GM12892 (cell line): ENCODE measurements at regions not wholly inside any gene's neighbourhood (a gene's known extent, or its start where the extent isn't known, plus 50 kb on each side); places are given as distances from the start of the nearest gene placed in this dataset.

Experiments used
- DNase-seq: peaks from one replicate; pipeline ENCODE4 v3.0.0; 2011; ENCODE audit not compliant: insufficient read length
- FAIRE-seq: peaks from 2 replicates; lab custom pipeline; 2011; peaks lifted over from hg19 to GRCh38; lab: Jason Lieb, UNC
- POLR2A ChIP-seq: IDR thresholded peaks from 2 replicates; pipeline ENCODE4 v1.6.1; 2011; ENCODE audit warnings: low read depth, low read length, control low read depth
- POLR2AphosphoS5 ChIP-seq: IDR thresholded peaks from 2 replicates; pipeline ENCODE4 v1.6.1; 2011; ENCODE audit warnings: low read depth, low read length, control low read depth
- TAF1 ChIP-seq: IDR thresholded peaks from 2 replicates; pipeline ENCODE4 v1.6.1; 2011; ENCODE audit warnings: low read depth, mild to moderate bottlenecking, control low read depth, low read length, borderline replicate concordance

DNA sequence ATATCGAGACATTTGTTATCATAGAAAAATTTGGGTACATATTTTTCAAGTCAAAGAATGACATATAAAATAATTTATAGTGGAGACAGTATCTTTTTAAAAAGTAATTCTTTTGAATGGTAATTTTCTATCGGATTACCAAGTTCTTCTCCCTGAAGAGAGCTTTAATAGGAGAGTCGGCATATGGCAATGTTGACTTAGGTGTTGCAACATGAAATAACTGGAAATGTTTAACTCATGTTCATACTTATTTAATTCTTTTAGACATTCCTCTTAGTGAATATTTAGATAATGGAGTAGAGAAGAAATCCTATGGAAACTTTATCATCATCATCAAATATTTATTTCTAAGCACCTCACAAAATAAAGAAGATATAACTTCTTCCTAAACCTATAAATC lies 118.2 kb upstream of the CTNND2 start:
- DNase-seq: no peak
- FAIRE-seq: no peak
- TF ChIP-seq TAF1: no peak
- TF ChIP-seq POLR2AphosphoS5: no peak
- no peak for TF ChIP-seq POLR2A

DNA sequence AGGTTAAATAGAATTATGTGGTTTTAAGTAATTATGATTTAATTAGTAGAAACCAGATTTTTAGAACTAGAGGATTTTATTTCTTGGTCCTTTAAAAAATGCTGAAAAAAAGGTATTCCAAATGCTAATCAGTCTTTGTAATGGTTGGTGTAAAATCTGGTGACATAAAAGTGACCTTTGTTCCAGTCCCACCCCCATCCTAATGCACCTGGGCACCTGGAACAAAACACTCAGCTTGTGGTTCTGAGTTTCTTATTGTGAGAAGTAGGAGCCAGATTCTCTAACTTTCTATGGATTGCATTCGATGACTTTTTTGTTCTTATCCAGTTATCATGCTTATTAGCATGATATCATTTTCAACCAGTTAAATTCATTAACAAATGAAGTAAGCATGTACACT lies 115.1 kb upstream of the CTNND2 start:
- DNase-seq (no peak), FAIRE-seq (no peak)
- no peak for TF ChIP-seq POLR2A
- TF ChIP-seq POLR2AphosphoS5: no peak
- TF ChIP-seq TAF1: no peak

DNA sequence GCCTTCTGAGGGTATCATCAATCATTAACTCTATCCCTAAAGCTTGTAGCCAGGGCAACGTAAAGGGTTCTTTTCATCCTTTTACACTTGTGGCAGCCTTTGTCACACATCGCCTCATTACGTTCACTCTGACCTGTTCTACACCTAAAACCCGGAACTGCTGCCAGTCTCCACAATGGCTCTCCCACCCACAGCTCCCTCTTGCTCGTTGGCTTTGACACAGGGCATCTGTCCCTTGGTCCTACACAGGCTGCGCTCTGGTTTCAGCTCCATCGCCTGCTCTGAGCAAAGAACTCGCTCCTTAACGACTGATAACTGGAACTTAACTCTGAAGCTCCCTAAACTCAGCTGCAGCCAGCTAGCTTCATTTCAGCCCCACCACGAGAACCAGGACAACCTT lies 112.8 kb upstream of the CTNND2 start:
- FAIRE-seq (no peak), DNase-seq (no peak)
- TF ChIP-seq TAF1 (no peak), POLR2AphosphoS5 (no peak), POLR2A (no peak)

DNA sequence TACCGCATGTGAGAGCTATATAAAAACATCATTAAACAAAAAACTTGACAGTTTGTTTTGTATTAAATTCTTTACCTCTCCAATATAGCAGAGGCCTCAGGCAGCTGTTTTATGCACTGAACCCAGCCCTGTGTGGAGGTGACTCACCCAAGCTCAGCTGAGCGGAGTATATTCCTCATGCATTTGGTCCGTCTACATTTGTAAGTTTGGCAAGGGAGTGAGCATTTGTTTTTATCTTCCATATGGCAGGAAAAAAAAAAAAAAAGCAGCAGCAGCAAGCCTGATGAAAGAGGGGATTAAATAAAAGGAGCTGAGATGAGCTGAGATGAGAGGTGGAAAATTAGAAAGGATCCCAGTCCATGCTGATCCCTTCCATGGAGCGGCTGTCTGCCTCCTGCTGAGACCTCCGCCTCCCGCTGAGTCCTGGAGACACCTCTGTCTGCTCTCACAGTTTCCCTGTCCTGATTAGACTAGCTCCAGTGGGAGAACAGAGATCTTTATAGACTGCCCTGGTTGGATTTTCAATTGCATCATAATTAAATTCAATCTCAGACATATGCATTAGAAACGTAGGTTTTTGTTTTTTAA lies 112.0 kb upstream of the CTNND2 start:
- no peak for DNase-seq
- TF ChIP-seq POLR2AphosphoS5 (no peak), TAF1 (no peak), POLR2A (no peak)
- FAIRE-seq: no peak

DNA sequence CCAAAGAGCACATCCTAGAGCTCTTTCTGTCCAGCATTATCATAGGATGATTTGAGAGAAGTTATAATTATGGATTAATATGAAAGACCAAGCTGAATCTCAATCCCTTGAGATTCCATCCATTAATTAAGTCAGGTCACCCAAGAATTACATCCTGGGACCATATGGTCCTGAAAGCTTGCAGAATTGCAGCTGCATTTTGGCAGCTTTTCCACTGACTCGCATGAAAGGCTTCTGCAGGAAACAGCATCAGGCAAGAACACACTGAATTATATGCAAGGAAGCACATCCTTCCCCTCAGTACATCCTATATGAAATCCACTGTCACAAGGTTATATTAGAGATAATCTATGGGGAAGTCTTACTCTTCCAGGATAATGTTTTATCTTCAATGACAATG lies 109.1 kb upstream of the CTNND2 start:
- FAIRE-seq: no peak
- no peak for DNase-seq
- TF ChIP-seq POLR2AphosphoS5 (no peak), TAF1 (no peak), POLR2A (no peak)

DNA sequence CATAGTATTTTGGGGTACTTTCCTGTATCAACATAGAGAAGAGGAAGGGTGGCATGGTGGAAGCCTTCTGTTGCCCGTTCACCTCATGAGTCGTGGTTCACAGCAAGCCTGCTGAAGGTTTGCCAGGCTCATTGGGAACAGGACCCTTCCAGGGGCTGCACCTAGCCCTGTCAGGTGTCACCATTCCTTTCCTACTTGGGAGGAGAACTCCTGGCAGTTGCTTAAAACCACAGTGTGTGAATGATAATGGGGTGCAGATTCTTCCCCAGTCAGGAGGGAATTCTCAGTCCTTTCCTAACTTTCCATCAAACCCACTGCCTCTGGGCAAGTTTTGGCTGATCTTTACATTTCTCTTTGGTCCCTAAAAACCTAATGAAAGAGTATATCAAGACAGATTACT lies 99.4 kb upstream of the CTNND2 start:
- TF ChIP-seq POLR2A (no peak), TAF1 (no peak), POLR2AphosphoS5 (no peak)
- FAIRE-seq (no peak), DNase-seq (no peak)

DNA sequence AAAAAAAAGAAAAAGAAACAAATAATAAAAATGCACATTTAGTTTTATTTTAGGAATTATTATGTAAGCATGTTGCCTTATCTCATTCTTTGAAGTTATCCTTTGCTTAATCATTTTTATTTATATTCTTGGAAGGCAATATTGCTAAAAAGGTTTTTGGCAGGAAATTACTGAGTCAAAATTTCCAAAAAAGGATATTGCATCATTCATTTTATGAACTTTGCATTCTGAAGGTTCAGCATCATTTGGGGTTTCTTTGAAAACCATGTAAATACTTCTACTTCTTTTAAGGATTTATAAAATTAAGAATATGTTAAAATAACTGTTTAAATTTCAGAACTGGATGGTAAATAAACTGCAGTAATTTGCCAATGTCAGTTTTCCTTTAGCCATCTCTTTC lies 94.2 kb upstream of the CTNND2 start:
- no peak for FAIRE-seq
- TF ChIP-seq TAF1 (no peak), POLR2AphosphoS5 (no peak), POLR2A (no peak)
- DNase-seq: no peak

DNA sequence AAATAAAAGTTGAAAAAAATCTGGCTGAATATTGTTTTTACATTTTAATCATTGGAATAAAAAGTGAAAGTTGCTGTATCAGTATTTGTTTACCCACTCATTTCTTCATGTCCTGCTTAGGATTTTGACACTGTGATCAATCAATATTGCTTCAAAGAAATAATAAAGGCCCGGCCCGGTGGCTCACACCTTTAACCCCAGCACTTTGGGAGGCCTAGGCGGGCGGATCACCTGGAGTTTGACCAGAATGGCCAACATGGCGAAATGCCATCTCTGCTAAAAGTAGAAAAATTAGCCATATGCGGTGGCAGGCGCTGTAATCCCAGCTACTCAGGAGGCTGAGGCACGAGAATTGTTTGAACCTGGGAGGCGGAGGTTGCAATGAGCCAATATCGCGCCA lies 93.7 kb upstream of the CTNND2 start:
- FAIRE-seq (no peak), DNase-seq (no peak)
- no peak for TF ChIP-seq POLR2A
- TF ChIP-seq POLR2AphosphoS5: no peak
- no peak for TF ChIP-seq TAF1

DNA sequence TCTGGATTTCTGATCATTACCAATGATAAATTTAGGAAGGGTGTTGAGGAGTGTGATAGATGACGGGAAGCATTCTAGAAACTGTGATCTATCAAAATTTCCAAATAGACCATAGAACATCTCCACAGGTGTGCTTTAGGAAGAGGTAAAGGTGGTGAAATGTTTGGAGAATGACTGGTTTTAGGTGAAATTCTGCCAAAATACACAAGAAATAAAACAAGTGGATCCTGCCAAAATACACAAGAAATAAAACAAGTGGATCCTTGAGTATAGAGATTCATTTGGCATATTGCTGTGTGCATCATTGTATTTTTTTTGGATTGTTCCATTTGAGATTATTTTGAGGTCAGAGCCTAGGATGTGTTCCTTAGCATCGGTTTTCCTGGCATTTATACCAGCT lies 88.3 kb upstream of the CTNND2 start:
- DNase-seq (no peak), FAIRE-seq (no peak)

DNA sequence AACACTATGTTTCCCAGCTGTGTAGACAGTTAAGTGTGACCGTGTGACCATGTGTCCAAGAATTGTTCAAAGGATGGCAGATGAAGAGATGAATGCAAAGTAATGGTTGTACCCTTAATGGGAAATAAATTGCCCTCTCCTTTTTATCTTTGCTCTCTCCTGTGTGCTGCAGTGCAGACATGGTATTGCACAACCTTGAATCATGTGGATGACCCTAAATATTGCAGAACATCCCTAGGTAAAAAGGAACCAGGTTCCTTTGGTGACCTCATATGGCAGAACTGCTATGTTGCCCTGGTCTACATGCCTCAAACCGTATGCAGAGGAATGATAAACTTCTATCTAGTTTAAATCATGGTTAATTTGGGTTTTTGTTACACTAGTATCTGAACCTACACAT lies 81.7 kb upstream of the CTNND2 start:
- DNase-seq: no peak
- no peak for FAIRE-seq
- TF ChIP-seq POLR2AphosphoS5 (no peak), TAF1 (no peak), POLR2A (no peak)

More for the DNA sequence above, 88.3 kb upstream of the CTNND2 start:
- no peak for TF ChIP-seq TAF1
- TF ChIP-seq POLR2A: no peak
- no peak for TF ChIP-seq POLR2AphosphoS5

DNA sequence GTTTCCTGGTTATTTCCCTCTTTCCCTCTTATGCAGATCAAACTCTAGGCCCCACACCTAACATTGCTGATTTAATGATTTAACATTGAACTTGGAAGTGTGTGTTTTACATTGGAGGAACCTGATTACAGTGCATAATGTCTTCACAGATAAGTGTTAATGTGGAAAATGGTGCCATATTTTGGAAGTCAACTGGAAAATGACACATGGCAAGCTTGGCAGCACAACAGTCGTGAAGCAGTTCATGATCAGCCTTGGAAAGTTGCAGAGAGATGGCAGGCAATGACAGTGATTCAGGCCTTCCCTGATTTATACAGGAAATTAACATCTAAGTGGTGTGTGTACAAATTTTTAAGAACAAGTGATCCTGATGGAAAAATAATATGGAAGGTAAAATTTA lies 80.0 kb upstream of the CTNND2 start:
- FAIRE-seq (no peak), DNase-seq (no peak)

DNA sequence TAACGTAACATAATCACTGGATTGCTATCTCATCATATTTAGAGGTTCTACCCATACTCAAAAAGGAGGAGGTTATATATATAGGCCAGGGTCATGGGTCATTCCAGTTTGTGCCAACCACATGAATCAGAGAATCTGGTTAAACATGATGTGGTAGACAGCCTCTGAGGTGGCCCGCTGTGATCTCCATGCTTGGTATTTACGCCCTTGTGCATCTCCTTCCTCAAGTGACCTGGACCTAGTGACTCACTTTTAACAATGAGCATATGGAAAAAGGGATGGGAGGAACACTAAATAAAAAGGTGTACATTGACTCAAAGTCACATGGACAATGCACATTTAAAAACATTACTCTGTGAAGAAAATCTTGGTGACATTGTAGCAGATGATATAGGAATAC lies 77.7 kb upstream of the CTNND2 start:
- DNase-seq: no peak
- no peak for FAIRE-seq
- TF ChIP-seq POLR2AphosphoS5 (no peak), POLR2A (no peak), TAF1 (no peak)

More for the DNA sequence above, 80.0 kb upstream of the CTNND2 start:
- TF ChIP-seq POLR2A (no peak), POLR2AphosphoS5 (no peak), TAF1 (no peak)
